B cell (primary cell): ENCODE measurements at regions not wholly inside any gene's neighbourhood (a gene's known extent, or its start where the extent isn't known, plus 50 kb on each side); places are given as distances from the start of the nearest gene placed in this dataset.

Experiments
- ATAC-seq: fragments of 200-7000 bp; cut with Tn5 transposase; one replicate; pipeline ENCODE4 v1.10.0; 2021; ENCODE audit warnings: low read depth, mild to moderate bottlenecking, moderate number of reproducible peaks, moderate library complexity
- CTCF ChIA-PET: fragments of 350-600 bp; sonication (Branson Sonifier 250); formaldehyde crosslinking; loops from one replicate; lab custom pipeline; 2021; ENCODE audit warnings: antibody characterized with exemption, inconsistent platforms; lab: Charles Lee
- POLR2A ChIA-PET: fragments of 350-600 bp; sonication (Branson Sonifier 250); formaldehyde crosslinking; loops from one replicate; lab custom pipeline; 2021; ENCODE audit warnings: antibody characterized with exemption; lab: Charles Lee
- DNase-seq: peaks from one replicate; pipeline ENCODE4 v3.0.0; 2013
- H2AFZ ChIP-seq: 2 replicates; pipeline ENCODE4 v1.6.1; 2012; ENCODE audit warnings: mild to moderate bottlenecking, low read depth, low read length; ENCODE audit not compliant: insufficient read depth, poor library complexity, severe bottlenecking
- H3K27ac ChIP-seq, 2 donors: 1 replicate in 1 of 2; 2 replicates in 1 of 2; pipeline ENCODE4 v1.5.1; 2012 to 2013; ENCODE audit warnings: low read length in 2 of 2, mild to moderate bottlenecking in 2 of 2, moderate library complexity in 1 of 2
- H3K27me3 ChIP-seq, 4 experiments: fragments of 200-600 bp in 1 of 4; sonication (generic) in 1 of 4; replicated peaks in 1 of 4; 1 replicate in 2 of 4; 2 replicates in 2 of 4; pipeline versions ENCODE4 v1.6.1 to v1.7.0; 2013 to 2016; ENCODE audit warnings: low read length in 3 of 4, mild to moderate bottlenecking in 2 of 4, mixed read lengths in 1 of 4, moderate library complexity in 1 of 4; ENCODE audit not compliant: insufficient read depth in 4 of 4, control insufficient read depth in 3 of 4; ENCODE audit errors: control extremely low read depth in 1 of 4
- H3K36me3 ChIP-seq, 2 experiments: replicated peaks in 1 of 2; 1 replicate in 1 of 2; 2 replicates in 1 of 2; pipeline versions ENCODE4 v1.6.1 to v1.7.1; 2013; ENCODE audit warnings: low read length in 1 of 2; ENCODE audit not compliant: insufficient read depth in 2 of 2, control insufficient read depth in 1 of 2; ENCODE audit errors: control extremely low read depth in 1 of 2, extremely low read depth in 1 of 2
- H3K4me1 ChIP-seq, 2 donors: fragments of 200-600 bp in 1 of 2; sonication (generic) in 1 of 2; 1 replicate in 1 of 2; 2 replicates in 1 of 2; pipeline versions ENCODE4 v1.5.1 to v1.6.1; 2013 to 2017; ENCODE audit warnings: low read length in 2 of 2; ENCODE audit not compliant: control insufficient read depth in 2 of 2, insufficient read depth in 2 of 2
- H3K4me2 ChIP-seq: replicated peaks from 2 replicates; pipeline ENCODE3; 2012; ENCODE audit warnings: mild to moderate bottlenecking, low read depth, low read length; ENCODE audit not compliant: poor library complexity, severe bottlenecking
- H3K4me3 ChIP-seq, 5 experiments: fragments of 200-600 bp in 1 of 5; sonication (generic) in 1 of 5; 1 replicate in 3 of 5; 2 replicates in 2 of 5; pipeline versions ENCODE4 v1.5.1 to v1.7.0; 2011 to 2016; ENCODE audit warnings: low read length in 4 of 5, mild to moderate bottlenecking in 4 of 5, low read depth in 2 of 5, control low read depth in 1 of 5, moderate library complexity in 1 of 5; ENCODE audit not compliant: insufficient read depth in 1 of 5; ENCODE audit errors: control extremely low read depth in 1 of 5, extremely low read depth in 1 of 5
- H3K79me2 ChIP-seq: fragments of 200-600 bp; sonication (generic); one replicate; pipeline ENCODE4 v1.6.0; 2016; ENCODE audit warnings: low read length; ENCODE audit not compliant: control insufficient read depth, insufficient read depth
- H3K9ac ChIP-seq: fragments of 200-600 bp; sonication (generic); 2 replicates; pipeline ENCODE4 v1.6.1; 2017; ENCODE audit warnings: mild to moderate bottlenecking, low read length, moderate library complexity
- H3K9me3 ChIP-seq, 3 donors: one replicate each; pipeline versions ENCODE4 v1.6.1 to v1.7.1; 2013; ENCODE audit warnings: low read length in 2 of 3; ENCODE audit not compliant: control insufficient read depth in 2 of 3, insufficient read depth in 1 of 3; ENCODE audit errors: control extremely low read depth in 1 of 3
- H4K20me1 ChIP-seq: 2 replicates; pipeline ENCODE4 v1.6.0; 2012; ENCODE audit warnings: mild to moderate bottlenecking, low read length; ENCODE audit not compliant: insufficient read depth, control insufficient read depth, poor library complexity, severe bottlenecking
- H3K27ac Mint-ChIP-seq: one replicate; pipeline ENCODE4 v1.8.0; 2021; ENCODE audit warnings: mixed read lengths
- H3K27me3 Mint-ChIP-seq: one replicate; pipeline ENCODE4 v1.8.0; 2021; ENCODE audit warnings: mixed read lengths
- H3K4me1 Mint-ChIP-seq: one replicate; pipeline ENCODE4 v1.8.0; 2021; ENCODE audit warnings: mixed read lengths
- H3K4me3 Mint-ChIP-seq: one replicate; pipeline ENCODE4 v1.8.0; 2021; ENCODE audit warnings: mixed read lengths
- H3K9me3 Mint-ChIP-seq: one replicate; pipeline ENCODE4 v1.8.0; 2022; ENCODE audit warnings: mixed read lengths; ENCODE audit not compliant: insufficient read depth
- EZH2 ChIP-seq: IDR thresholded peaks from 2 replicates; pipeline ENCODE4 v1.6.1; 2012; ENCODE audit warnings: borderline replicate concordance, low read depth, mild to moderate bottlenecking, moderate library complexity, low read length; ENCODE audit not compliant: insufficient read depth, poor library complexity, severe bottlenecking
- WGBS: methylation state at CpG from one replicate; pipeline ENCODE4 v1.1.5; 2013; ENCODE audit warnings: missing lambda C conversion rate; ENCODE audit not compliant: insufficient coverage; 5-methylcytosine and 5-hydroxymethylcytosine counted together
- intact Hi-C: fragments of 100-400 bp; cut with micrococcal nuclease; formaldehyde crosslinking; loops from one replicate; pipeline ENCODE4 v1.10.0; 2022
- TF ChIP-seq, protein P1 (sequence below): fragments of 200-600 bp; IDR thresholded peaks from one replicate; pipeline ENCODE4 v1.8.0; 2022; ENCODE audit warnings: antibody characterized with exemption, mild to moderate bottlenecking

DNA sequence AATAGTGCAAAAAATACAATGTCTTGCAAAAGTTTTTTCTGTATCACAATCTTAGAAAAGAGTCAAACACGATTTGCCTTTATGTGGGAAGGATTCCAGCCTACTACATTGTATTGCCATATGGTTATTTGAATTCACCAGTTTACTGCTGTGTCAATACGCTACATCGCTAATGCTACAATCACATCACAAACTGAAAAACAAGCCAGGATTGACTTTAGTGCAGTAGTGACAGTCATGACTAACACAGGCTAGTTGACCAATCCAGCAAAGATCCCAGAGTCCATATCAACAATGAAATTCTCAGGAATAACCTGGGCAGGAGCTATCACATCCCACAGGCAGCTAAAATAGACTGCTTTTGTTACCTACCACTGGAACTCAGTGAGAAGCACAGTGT is 67.0 kb downstream of the IL12A start:
- Histone ChIP-seq H3K4me1 (no peaks in the 10 kb centered on the region), H3K9ac (no peak overlapping the region), H3K9me3 (peaks cover 0 to 5% (median 0%) of the 10 kb centered on the region in 3 donors), H3K27ac (no peak overlapping the region), H3K36me3 (no peaks in the 10 kb centered on the region), H3K27me3 (peaks cover 0 to 4% (median 0%) of the 10 kb centered on the region in 4 experiments), H3K79me2 (no peaks in the 10 kb centered on the region), H4K20me1 (no peaks in the 10 kb centered on the region), H3K4me2 (no peak overlapping the region), H3K4me3 (no peak overlapping the region), H2AFZ (no peak overlapping the region)
- 100% methylated on average over 2 of the region's 3 CpGs for WGBS
- Mint-ChIP-seq H3K27me3 (no peaks in the 10 kb centered on the region), H3K4me3 (no peak overlapping the region), H3K9me3 (no peaks in the 10 kb centered on the region), H3K27ac (no peak overlapping the region), H3K4me1 (no peaks in the 10 kb centered on the region)
- no peak for ATAC-seq
- TF ChIP-seq, protein P1, sequence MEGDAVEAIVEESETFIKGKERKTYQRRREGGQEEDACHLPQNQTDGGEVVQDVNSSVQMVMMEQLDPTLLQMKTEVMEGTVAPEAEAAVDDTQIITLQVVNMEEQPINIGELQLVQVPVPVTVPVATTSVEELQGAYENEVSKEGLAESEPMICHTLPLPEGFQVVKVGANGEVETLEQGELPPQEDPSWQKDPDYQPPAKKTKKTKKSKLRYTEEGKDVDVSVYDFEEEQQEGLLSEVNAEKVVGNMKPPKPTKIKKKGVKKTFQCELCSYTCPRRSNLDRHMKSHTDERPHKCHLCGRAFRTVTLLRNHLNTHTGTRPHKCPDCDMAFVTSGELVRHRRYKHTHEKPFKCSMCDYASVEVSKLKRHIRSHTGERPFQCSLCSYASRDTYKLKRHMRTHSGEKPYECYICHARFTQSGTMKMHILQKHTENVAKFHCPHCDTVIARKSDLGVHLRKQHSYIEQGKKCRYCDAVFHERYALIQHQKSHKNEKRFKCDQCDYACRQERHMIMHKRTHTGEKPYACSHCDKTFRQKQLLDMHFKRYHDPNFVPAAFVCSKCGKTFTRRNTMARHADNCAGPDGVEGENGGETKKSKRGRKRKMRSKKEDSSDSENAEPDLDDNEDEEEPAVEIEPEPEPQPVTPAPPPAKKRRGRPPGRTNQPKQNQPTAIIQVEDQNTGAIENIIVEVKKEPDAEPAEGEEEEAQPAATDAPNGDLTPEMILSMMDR = no peak
- no peak for TF ChIP-seq EZH2
- intact Hi-C loops = no loop called here
- DNase-seq = no peak
- ChIA-PET CTCF (no interaction called here), POLR2A (no interaction called here)

DNA sequence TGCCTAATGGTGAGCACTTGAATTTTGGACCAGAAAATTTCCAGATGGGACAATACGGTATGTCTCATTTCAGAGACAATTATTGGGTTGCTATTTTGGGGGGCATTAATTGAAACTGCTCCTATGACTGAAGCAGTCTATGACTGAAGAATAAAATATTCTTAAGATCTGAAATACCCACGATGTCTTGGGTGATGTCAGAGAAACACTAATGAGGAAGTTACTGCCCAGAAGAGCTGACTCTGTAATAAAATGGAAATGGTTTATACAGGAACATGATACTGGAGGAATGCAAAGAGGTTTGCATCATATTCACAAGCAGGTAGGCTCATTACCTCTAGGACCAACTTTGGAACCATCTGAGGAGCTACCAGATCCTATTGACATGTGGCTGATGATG is 68.7 kb downstream of the IL12A start:
- ATAC-seq (no peak), DNase-seq (no peak)
- ChIA-PET POLR2A (no interaction called here), CTCF (no interaction called here)
- intact Hi-C loops = no loop called here
- H3K4me2 ChIP-seq = no peak overlapping the region
- no peaks in the 10 kb centered on the region for H3K9me3 Mint-ChIP-seq
- H3K27ac ChIP-seq = no peak overlapping the region
- H3K4me1 ChIP-seq = no peaks in the 10 kb centered on the region
- peaks cover 0 to 7% (median 0%) of the 10 kb centered on the region in 3 donors for H3K9me3 ChIP-seq
- TF ChIP-seq, protein P1 = no peak
- H3K4me1 Mint-ChIP-seq = no peaks in the 10 kb centered on the region
- no peak overlapping the region for H3K27ac Mint-ChIP-seq
- no peaks in the 10 kb centered on the region for H3K79me2 ChIP-seq
- H3K27me3 ChIP-seq = peaks cover 0 to 4% (median 0%) of the 10 kb centered on the region in 4 experiments
- no peaks in the 10 kb centered on the region for H3K27me3 Mint-ChIP-seq
- no peaks in the 10 kb centered on the region for H4K20me1 ChIP-seq
- H3K9ac ChIP-seq = no peak overlapping the region
- H3K36me3 ChIP-seq = no peaks in the 10 kb centered on the region
- no peak overlapping the region for H2AFZ ChIP-seq
- no peak overlapping the region for H3K4me3 ChIP-seq
- no peak overlapping the region for H3K4me3 Mint-ChIP-seq
- WGBS = no CpG with 5 or more reads among the region's 2 CpGs
